ACC112 (cell line): ENCODE measurements at regions not wholly inside any gene's neighbourhood (a gene's known extent, or its start where the extent isn't known, plus 50 kb on each side); places are given as distances from the start of the nearest gene placed in this dataset.
A peak's percentile ranks its signal among the peaks of the same experiment; 100 is the strongest.

Source experiments
- H2AFZ ChIP-seq: fragments of 200-600 bp; sonication (generic); one replicate; pipeline ENCODE4 v1.6.0; 2017; ENCODE audit warnings: antibody characterized with exemption, low read length; ENCODE audit not compliant: unreplicated experiment
- H3K27ac ChIP-seq: fragments of 200-600 bp; sonication (generic); 2 replicates; pipeline ENCODE4 v1.5.1; 2014; ENCODE audit warnings: low read depth, mild to moderate bottlenecking, antibody characterized with exemption, low read length, moderate library complexity
- H3K27me3 ChIP-seq: fragments of 200-600 bp; sonication (generic); 2 replicates; pipeline ENCODE4 v1.6.1; 2014; ENCODE audit warnings: mild to moderate bottlenecking, antibody characterized with exemption, low read length, moderate library complexity, mixed read lengths; ENCODE audit not compliant: insufficient read depth
- H3K36me3 ChIP-seq: fragments of 200-600 bp; sonication (generic); 2 replicates; pipeline ENCODE4 v1.6.1; 2016; ENCODE audit warnings: mild to moderate bottlenecking, antibody characterized with exemption, low read length, moderate library complexity, mixed read lengths; ENCODE audit not compliant: insufficient read depth
- H3K4me1 ChIP-seq: fragments of 200-600 bp; sonication (generic); one replicate; pipeline ENCODE4 v1.6.1; 2016; ENCODE audit warnings: low read length, mixed read lengths; ENCODE audit not compliant: insufficient read depth, unreplicated experiment, control insufficient read depth
- H3K4me3 ChIP-seq: fragments of 200-600 bp; sonication (generic); 2 replicates; pipeline ENCODE4 v1.5.1; 2014; ENCODE audit warnings: mild to moderate bottlenecking, low read depth, low read length
- H3K79me2 ChIP-seq: fragments of 200-600 bp; sonication (generic); one replicate; pipeline ENCODE4 v1.6.0; 2016; ENCODE audit warnings: low read length; ENCODE audit not compliant: control insufficient read depth, unreplicated experiment, insufficient read depth

- Histone ChIP-seq H3K27ac (no peak overlapping the region), H3K4me3 (no peak overlapping the region), H2AFZ (no peak overlapping the region), H3K4me1 (no peaks in the 10 kb centered on the region), H3K36me3 (no peaks in the 10 kb centered on the region), H3K27me3 (no peaks in the 10 kb centered on the region), H3K79me2 (no peaks in the 10 kb centered on the region)
Observed at GRCh38 chr6:100096936-100097335, 102.9 kb upstream of the MCHR2 start.

DNA sequence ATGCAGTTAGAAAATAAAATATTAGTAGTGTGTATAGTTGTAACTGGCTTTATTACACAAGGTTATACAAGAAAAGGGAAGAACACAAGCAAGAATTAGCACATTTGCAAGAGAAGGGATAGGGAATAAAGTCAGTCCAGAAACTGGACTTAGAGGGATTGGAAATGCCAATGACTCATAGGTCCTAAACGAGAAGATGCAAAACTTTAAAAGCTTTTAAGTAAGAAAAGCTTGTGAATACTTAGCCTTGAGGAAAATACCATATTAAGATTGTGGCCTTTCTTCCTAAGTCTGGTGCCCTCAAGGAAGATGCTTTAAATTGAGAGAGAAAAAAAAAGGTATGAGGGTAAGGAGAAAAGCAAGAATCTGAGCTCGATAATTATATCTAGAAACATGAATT is 102.3 kb upstream of the MCHR2 start:
- Histone ChIP-seq H3K4me3 (no peak overlapping the region), H3K27me3 (no peaks in the 10 kb centered on the region), H3K4me1 (no peaks in the 10 kb centered on the region), H3K36me3 (no peaks in the 10 kb centered on the region), H2AFZ (no peak overlapping the region), H3K27ac (no peak overlapping the region), H3K79me2 (no peaks in the 10 kb centered on the region)

- H3K4me3 ChIP-seq, result no peak overlapping the region
- no peak overlapping the region for H2AFZ ChIP-seq
- H3K36me3 ChIP-seq, result no peaks in the 10 kb centered on the region
- no peaks in the 10 kb centered on the region for H3K79me2 ChIP-seq
- H3K27ac ChIP-seq, result no peak overlapping the region
- H3K27me3 ChIP-seq, result no peaks in the 10 kb centered on the region
- no peaks in the 10 kb centered on the region for H3K4me1 ChIP-seq
Observed at GRCh38 chr6:100093405-100093804, 99.4 kb upstream of the MCHR2 start.

DNA sequence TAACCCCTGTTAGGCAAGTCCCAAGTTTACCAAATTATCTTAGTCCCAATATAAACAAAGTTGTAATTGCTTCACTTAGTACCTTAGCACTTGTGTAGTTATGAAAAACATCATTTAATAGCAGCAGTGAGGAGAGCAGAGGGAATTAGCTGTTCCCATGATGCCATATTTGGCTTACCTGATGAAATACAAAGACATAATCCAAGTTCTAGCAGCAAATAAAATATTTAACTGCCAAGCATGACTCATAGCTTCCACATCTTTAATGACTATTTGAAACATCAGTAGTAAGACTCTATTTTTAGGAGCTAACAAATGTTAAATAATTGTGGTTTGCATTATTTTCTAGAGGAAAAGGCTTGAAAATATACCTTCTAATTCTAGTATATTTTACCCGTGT is 94.0 kb upstream of the MCHR2 start:
- Histone ChIP-seq H3K79me2 (no peaks in the 10 kb centered on the region), H2AFZ (no peak overlapping the region), H3K27me3 (no peaks in the 10 kb centered on the region), H3K4me3 (no peak overlapping the region), H3K36me3 (no peaks in the 10 kb centered on the region), H3K4me1 (no peaks in the 10 kb centered on the region), H3K27ac (no peak overlapping the region)

GRCh38 chr6:100084991-100085364 is 91.0 kb upstream of the MCHR2 start:
- H3K27me3 ChIP-seq, result peaks cover 3% of the 10 kb centered on the region; the same call in 1 of the 2 replicates
- H3K36me3 ChIP-seq, result no peaks in the 10 kb centered on the region
- H3K27ac ChIP-seq, result no peak overlapping the region
- no peak overlapping the region for H3K4me3 ChIP-seq
- no peak overlapping the region for H2AFZ ChIP-seq
- H3K4me1 ChIP-seq, result no peaks in the 10 kb centered on the region
- H3K79me2 ChIP-seq, result no peaks in the 10 kb centered on the region

GRCh38 chr6:100084316-100084990 is 90.4 kb upstream of the MCHR2 start:
- Histone ChIP-seq H3K36me3 (no peaks in the 10 kb centered on the region), H3K4me1 (no peaks in the 10 kb centered on the region), H3K27ac (no peak overlapping the region), H3K4me3 (no peak overlapping the region), H3K79me2 (no peaks in the 10 kb centered on the region), H2AFZ (peak overlapping the region; percentile 4), H3K27me3 (peaks cover 3% of the 10 kb centered on the region; the same call in 1 of the 2 replicates)

- Histone ChIP-seq H2AFZ (no peak overlapping the region), H3K4me3 (no peak overlapping the region)
Observed at GRCh38 chr6:100078509-100078908, 84.5 kb upstream of the MCHR2 start.

GRCh38 chr6:100065348-100065747 is 71.3 kb upstream of the MCHR2 start:
- Histone ChIP-seq H3K79me2 (no peaks in the 10 kb centered on the region), H3K4me3 (no peak overlapping the region), H3K36me3 (no peaks in the 10 kb centered on the region), H3K27me3 (peaks cover 26% of the 10 kb centered on the region), H3K4me1 (no peaks in the 10 kb centered on the region), H2AFZ (no peak overlapping the region), H3K27ac (no peak overlapping the region)

More at GRCh38 chr6:100078509-100078908, 84.5 kb upstream of the MCHR2 start:
- Histone ChIP-seq H3K36me3 (no peaks in the 10 kb centered on the region), H3K27ac (no peak overlapping the region), H3K4me1 (no peaks in the 10 kb centered on the region), H3K79me2 (no peaks in the 10 kb centered on the region), H3K27me3 (peaks cover 44% of the 10 kb centered on the region)

GRCh38 chr6:100062621-100063020 is 68.6 kb upstream of the MCHR2 start:
- Histone ChIP-seq H3K4me1 (no peaks in the 10 kb centered on the region), H3K79me2 (no peaks in the 10 kb centered on the region), H3K27me3 (peaks cover 26% of the 10 kb centered on the region), H3K4me3 (no peak overlapping the region), H2AFZ (no peak overlapping the region), H3K36me3 (no peaks in the 10 kb centered on the region), H3K27ac (no peak overlapping the region)

GRCh38 chr6:100057941-100058340 is 63.9 kb upstream of the MCHR2 start:
- no peak overlapping the region for H3K27ac ChIP-seq
- no peak overlapping the region for H2AFZ ChIP-seq
- peaks cover 14% of the 10 kb centered on the region for H3K27me3 ChIP-seq
- H3K79me2 ChIP-seq, result no peaks in the 10 kb centered on the region
- no peaks in the 10 kb centered on the region for H3K36me3 ChIP-seq
- H3K4me1 ChIP-seq, result no peaks in the 10 kb centered on the region
- no peak overlapping the region for H3K4me3 ChIP-seq

DNA sequence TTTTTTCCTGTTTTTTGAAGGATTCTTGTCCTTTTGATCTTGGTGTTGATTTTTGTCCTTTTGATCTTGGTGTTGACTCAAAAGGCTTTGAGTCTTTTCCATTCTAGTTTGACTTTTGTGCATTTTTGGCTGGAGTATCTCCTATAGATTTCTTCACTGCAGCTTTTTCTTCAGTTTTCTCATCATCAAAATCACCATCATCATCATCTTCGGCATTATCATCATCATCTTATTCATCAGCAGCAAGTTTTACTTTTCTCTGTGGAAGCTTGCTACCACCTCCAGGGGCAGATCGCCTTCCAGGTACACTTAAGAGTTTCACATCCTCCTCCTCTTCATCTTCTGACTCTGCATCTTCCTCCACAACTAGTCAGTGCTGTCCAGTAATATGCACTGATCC is 56.5 kb upstream of the MCHR2 start:
- Histone ChIP-seq H3K4me3 (no peak overlapping the region), H3K36me3 (no peaks in the 10 kb centered on the region), H3K27ac (no peak overlapping the region), H3K4me1 (no peaks in the 10 kb centered on the region), H3K27me3 (no peaks in the 10 kb centered on the region; the same call in 1 of the 2 replicates), H3K79me2 (no peaks in the 10 kb centered on the region), H2AFZ (no peak overlapping the region)
